Brain microvascular endothelial cell (primary cell): ENCODE measurements at regions not wholly inside any gene's neighbourhood (a gene's known extent, or its start where the extent isn't known, plus 50 kb on each side); places are given as distances from the start of the nearest gene placed in this dataset.

Experiments used
- DNase-seq: peaks from one replicate; pipeline ENCODE4 v3.0.0-alpha.2; 2020
- H3K27ac ChIP-seq: fragments of 250-450 bp; sonication (Bioruptor Pico); 2 replicates; pipeline ENCODE4 v1.5.1; 2020; ENCODE audit warnings: mild to moderate bottlenecking, moderate library complexity
- H3K27me3 ChIP-seq: fragments of 250-450 bp; sonication (Bioruptor Pico); replicated peaks from 2 replicates; pipeline ENCODE4 v1.5.1; 2020; ENCODE audit warnings: mild to moderate bottlenecking
- H3K36me3 ChIP-seq: fragments of 250-450 bp; sonication (Bioruptor Pico); replicated peaks from 2 replicates; pipeline ENCODE4 v1.5.1; 2020; ENCODE audit warnings: mild to moderate bottlenecking
- H3K4me3 ChIP-seq: 2 replicates; pipeline ENCODE4 v1.5.1; 2011; ENCODE audit warnings: low read depth, mild to moderate bottlenecking, control low read depth, low read length, moderate library complexity
- in situ Hi-C: cut with HindIII; loops from 2 replicates; pipeline ENCODE4 v1.10.0; 2017; ENCODE audit warnings: low sequenced_read_pairs, low pct_ligation_motif_present
- TF ChIP-seq, protein P1 (sequence below): IDR thresholded peaks from 2 replicates; pipeline ENCODE4 v1.5.1; 2011; ENCODE audit warnings: low read depth, mild to moderate bottlenecking, moderate library complexity, low read length, control low read depth, inconsistent platforms; ENCODE audit errors: missing control alignments

DNA sequence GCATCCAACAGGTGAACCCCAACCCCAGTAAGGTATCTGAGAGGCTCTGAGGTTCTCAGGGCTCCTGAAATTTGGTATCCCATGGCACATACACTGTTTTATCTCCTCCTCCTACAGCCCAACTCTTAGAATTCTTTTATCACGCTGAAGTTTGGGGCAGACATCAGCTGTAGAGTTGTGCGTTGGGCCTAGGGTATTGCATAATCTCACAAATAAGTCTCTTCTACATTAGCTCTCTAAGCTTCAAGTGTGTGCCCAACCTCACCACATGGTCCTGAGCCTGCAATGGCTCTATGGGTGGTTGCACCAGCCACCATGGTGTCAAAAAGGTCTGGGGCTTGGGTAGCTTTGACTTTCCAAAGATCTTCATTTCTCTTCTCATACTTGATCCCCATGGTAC is 603.0 kb downstream of the BUD13 start:
- TF ChIP-seq, protein P1, sequence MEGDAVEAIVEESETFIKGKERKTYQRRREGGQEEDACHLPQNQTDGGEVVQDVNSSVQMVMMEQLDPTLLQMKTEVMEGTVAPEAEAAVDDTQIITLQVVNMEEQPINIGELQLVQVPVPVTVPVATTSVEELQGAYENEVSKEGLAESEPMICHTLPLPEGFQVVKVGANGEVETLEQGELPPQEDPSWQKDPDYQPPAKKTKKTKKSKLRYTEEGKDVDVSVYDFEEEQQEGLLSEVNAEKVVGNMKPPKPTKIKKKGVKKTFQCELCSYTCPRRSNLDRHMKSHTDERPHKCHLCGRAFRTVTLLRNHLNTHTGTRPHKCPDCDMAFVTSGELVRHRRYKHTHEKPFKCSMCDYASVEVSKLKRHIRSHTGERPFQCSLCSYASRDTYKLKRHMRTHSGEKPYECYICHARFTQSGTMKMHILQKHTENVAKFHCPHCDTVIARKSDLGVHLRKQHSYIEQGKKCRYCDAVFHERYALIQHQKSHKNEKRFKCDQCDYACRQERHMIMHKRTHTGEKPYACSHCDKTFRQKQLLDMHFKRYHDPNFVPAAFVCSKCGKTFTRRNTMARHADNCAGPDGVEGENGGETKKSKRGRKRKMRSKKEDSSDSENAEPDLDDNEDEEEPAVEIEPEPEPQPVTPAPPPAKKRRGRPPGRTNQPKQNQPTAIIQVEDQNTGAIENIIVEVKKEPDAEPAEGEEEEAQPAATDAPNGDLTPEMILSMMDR, result no peak
- no peak overlapping the region for H3K27ac ChIP-seq
- DNase-seq, result no peak
- no peak overlapping the region for H3K4me3 ChIP-seq
- no peaks in the 10 kb centered on the region for H3K27me3 ChIP-seq
- in situ Hi-C loops, result no loop called here
- H3K36me3 ChIP-seq, result no peaks in the 10 kb centered on the region

DNA sequence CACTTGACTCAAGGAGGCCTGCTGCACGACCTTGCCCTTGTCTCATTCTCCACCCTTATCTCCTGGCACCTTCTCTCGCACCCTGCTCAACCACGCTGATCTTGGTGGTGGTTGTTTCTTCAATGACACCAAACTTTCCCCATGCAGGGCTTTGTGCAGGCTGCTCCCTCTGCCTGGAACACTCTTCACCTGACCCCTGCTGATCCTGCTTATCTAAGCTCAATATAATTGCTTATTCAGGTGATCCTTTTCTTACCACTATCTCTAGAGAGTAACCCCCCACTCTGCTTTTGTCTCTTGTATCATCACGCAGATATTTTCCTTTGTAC is 604.4 kb downstream of the BUD13 start:
- Histone ChIP-seq H3K27me3 (no peaks in the 10 kb centered on the region), H3K4me3 (no peak overlapping the region), H3K27ac (no peak overlapping the region), H3K36me3 (no peaks in the 10 kb centered on the region)
- no peak for DNase-seq
- in situ Hi-C loops, result no loop called here
- TF ChIP-seq, protein P1, result no peak

DNA sequence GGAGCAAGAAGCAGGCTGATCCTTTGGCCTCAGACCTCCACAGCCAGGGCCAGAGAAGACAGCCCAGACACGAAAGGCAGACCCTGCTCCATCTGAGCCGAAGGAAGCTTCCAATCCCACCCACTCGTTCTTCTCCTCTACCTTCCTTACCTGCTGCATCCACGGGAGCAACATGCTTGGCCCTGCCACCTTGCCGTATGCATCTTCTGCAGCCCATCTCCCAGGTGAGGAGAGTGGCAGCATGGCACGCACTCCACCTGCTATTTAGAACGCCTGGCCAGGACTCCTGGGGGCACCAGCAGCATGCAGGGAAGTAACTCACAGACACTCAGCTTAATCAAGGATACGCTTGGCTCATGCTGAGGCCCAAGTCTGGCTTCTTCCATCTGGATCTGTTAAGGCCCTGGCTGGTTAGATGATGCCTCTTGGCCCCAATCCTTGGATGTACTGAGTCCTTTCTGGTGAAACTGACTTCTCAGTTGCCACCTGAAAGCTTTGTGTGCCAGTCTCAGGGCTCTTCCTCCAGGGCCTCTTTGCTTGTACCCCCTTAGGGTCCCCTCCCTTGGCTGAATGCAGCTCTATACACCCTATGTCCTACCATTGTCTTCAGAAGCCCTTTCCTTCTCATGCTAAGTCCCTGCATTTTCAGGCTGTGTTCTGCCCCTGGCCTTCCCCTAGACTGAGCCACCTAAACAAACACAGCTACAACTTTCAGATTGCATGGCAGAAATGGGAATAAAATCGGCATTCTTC is 604.9 kb downstream of the BUD13 start:
- in situ Hi-C loops, result no loop called here

DNA sequence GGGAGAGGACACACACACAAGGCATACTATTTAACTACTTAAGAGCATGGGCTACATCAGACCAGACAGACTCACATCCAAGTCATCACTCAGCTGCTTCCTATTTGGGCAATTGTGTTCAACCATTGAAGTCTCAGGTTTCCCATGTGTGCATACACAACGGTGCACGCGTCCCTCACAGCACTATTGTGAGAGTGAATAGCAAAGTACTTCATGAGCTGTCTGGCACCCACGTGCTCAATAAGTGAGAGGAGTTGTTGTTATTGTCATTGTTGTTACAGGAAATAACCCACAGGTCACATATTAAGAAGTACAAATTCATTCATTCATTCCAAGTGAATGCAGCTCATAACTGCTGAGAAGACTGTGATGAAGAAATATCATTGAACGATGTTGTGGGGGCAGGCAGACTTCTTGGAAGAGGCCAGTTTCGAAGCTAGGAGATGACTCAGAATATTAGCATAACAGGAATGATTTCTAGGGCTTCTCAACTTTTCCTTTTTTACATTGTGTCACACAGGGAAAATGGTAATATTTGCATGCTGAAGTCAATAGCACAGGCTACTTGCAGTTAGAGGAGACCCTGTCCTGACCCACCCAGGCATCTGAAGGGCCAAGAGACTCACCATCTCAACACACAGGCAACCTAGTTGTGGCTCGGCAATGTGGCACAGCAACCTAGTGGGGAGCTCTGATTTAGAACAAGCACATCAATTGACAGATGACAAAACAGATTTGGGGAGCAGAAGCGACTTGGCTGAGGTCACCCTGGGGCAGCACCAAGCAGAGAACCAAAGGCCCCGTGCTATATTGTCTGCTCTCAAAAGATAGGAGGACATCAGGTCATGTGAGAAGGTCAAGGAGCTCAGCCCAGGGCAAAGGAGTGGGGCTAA is 606.0 kb downstream of the BUD13 start:
- TF ChIP-seq, protein P1, result no peak
- Histone ChIP-seq H3K36me3 (no peaks in the 10 kb centered on the region), H3K4me3 (no peak overlapping the region), H3K27me3 (no peaks in the 10 kb centered on the region), H3K27ac (no peak overlapping the region)
- no peak for DNase-seq
- in situ Hi-C loops, result no loop called here

More for the DNA sequence above, 604.9 kb downstream of the BUD13 start:
- TF ChIP-seq, protein P1, result no peak
- H3K4me3 ChIP-seq, result no peak overlapping the region
- DNase-seq, result no peak
- H3K27me3 ChIP-seq, result no peaks in the 10 kb centered on the region
- H3K27ac ChIP-seq, result no peak overlapping the region
- no peaks in the 10 kb centered on the region for H3K36me3 ChIP-seq

DNA sequence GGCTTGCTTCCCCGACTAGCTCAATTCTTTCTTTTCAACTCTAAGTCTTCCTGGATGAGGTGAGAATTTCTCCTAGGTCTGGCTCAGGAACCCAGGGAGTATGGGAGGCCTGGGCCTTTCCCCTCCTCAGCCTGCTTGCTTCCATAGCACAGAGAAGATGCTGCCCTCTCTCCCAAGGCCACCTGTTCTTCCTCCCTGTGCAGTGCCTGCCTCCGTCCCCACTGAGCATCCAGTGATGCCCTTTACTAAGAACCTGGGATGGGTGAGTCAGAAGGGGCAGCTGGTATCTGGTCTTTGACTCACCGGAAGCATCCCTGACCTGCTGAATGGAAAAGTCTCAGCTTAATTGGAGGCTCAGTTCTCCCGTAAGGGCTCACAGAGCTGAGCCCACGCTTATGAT is 607.9 kb downstream of the BUD13 start:
- no peaks in the 10 kb centered on the region for H3K27me3 ChIP-seq
- no peak for DNase-seq

More for the DNA sequence above, 607.9 kb downstream of the BUD13 start:
- in situ Hi-C loops, result no loop called here
- Histone ChIP-seq H3K36me3 (no peaks in the 10 kb centered on the region), H3K27ac (no peak overlapping the region), H3K4me3 (no peak overlapping the region)
- TF ChIP-seq, protein P1, result no peak
